ENCODE measurements at regions not wholly inside any gene's neighbourhood (a gene's known extent, or its start where the extent isn't known, plus 50 kb on each side); places are given as distances from the start of the nearest gene placed in this dataset.

DNA sequence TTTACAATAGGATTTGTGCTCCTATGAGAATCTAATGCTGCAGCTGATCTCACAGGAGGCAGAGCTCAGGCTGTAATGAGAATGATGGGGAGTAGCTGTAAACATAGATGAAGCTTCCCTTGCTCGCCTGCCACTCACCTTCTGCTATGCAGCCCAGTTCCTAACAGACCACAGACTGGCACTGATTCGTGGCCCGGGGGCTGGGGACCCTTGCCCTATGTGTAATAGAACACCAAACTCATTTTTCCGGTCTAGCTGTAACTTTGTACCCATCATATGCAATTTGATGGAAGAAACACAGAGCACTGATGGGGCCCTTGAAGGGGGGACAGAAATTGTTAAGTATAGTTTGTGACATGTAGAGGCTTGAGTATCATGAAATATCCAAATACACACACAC is 79.6 kb upstream of the OR5AK2 start:
- H3K9me3 ChIP-seq (ENCODE audit: control insufficient read depth, low read length): no peaks in the 10 kb centered on the region
- no peak overlapping the region for H3K4me3 ChIP-seq (ENCODE audit: insufficient read depth, low read depth, low read length)
- 88 to 92% methylated on average over 4 of the region's 4 CpGs for WGBS, 2 experiments
- H3K27me3 ChIP-seq (ENCODE audit: control insufficient read depth, insufficient read depth, low read length, poor library complexity, severe bottlenecking): no peaks in the 10 kb centered on the region
- no peaks in the 10 kb centered on the region for H3K4me1 ChIP-seq (ENCODE audit: control insufficient read depth, insufficient read depth, low read length)
- no peaks in the 10 kb centered on the region for H3K36me3 ChIP-seq (ENCODE audit: control insufficient read depth, insufficient read depth, low read length)
- H3K27ac ChIP-seq (ENCODE audit: insufficient read depth, low read depth, low read length, poor library complexity, severe bottlenecking): no peak overlapping the region

DNA sequence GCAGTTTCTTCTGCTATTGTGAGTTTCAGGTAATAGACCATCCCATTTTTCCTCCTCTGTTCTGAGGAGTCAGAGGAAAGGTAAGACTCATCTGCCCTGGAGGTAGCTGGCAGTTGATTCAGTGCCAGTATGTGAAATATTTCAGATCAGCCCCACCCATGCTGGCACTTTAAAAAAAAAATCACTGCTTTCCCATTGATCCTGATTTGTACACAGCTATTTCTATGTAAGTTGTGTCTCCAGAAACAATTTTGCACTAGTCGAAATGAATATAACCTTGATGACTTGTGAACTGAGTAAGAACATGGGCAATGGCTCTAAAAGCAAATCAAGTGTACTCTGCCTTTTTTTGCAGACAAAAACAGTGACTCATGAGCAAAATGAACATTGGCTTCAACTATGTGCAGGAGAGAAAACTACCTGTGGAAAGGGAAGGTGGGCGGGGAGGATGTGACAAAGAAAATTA is 82.0 kb upstream of the OR5AK2 start:
- Histone ChIP-seq H3K4me1 (ENCODE audit: control insufficient read depth, insufficient read depth, low read length) (no peaks in the 10 kb centered on the region), H3K4me3 (ENCODE audit: insufficient read depth, low read depth, low read length) (no peak overlapping the region), H3K36me3 (ENCODE audit: control insufficient read depth, insufficient read depth, low read length) (no peaks in the 10 kb centered on the region), H3K27me3 (ENCODE audit: control insufficient read depth, insufficient read depth, low read length, poor library complexity, severe bottlenecking) (no peaks in the 10 kb centered on the region), H3K27ac (ENCODE audit: insufficient read depth, low read depth, low read length, poor library complexity, severe bottlenecking) (no peak overlapping the region), H3K9me3 (ENCODE audit: control insufficient read depth, low read length) (no peaks in the 10 kb centered on the region)
- 89 to 94% methylated on average over 1 to 2 of the region's 2 CpGs for WGBS, 2 experiments

DNA sequence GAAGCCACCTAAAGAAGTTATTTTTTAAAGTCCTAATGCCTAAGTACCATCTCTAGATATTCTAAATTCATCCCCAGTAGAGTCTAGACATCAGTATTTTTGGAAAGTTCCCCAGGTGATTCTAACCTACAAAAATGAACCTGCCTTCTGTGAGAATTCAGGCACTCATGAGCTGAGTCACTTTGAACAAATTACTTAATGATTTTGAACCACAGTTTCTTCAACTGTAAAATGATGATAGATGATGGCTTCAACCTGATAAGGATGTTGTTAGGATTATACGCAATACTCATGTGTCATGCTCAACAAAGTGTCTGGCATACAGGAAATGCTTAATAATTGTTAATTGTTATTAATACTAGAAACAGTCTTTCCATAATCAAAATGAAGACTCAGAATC is 82.8 kb upstream of the OR5AK2 start:
- H3K27ac ChIP-seq (ENCODE audit: insufficient read depth, low read depth, low read length, poor library complexity, severe bottlenecking): no peak overlapping the region
- no peaks in the 10 kb centered on the region for H3K36me3 ChIP-seq (ENCODE audit: control insufficient read depth, insufficient read depth, low read length)
- 100% methylated on average over 1 of the region's 1 CpG for WGBS, 2 experiments
- no peak overlapping the region for H3K4me3 ChIP-seq (ENCODE audit: insufficient read depth, low read depth, low read length)
- H3K4me1 ChIP-seq (ENCODE audit: control insufficient read depth, insufficient read depth, low read length): no peaks in the 10 kb centered on the region
- no peaks in the 10 kb centered on the region for H3K27me3 ChIP-seq (ENCODE audit: control insufficient read depth, insufficient read depth, low read length, poor library complexity, severe bottlenecking)
- no peaks in the 10 kb centered on the region for H3K9me3 ChIP-seq (ENCODE audit: control insufficient read depth, low read length)

DNA sequence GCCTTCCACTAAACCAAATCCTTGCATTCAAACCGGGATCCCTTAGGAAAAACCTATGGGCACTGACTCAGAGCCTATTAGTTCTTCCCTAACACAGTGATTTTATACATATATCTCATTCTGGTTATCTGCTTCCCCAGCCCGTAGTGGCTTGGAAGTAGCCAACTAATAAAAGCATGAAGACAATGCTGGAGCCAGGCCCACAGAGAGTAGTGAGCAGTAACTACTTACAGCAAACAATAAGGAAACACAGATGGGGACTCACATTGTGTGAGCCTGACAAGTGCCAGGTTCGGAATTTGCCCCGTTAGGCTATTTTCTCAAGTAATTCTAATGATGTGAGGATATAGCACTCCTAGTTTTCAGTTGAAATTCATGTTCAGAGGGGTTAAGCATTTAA is 83.3 kb upstream of the OR5AK2 start:
- 82 to 92% methylated on average over 4 of the region's 4 CpGs for WGBS, 2 experiments

DNA sequence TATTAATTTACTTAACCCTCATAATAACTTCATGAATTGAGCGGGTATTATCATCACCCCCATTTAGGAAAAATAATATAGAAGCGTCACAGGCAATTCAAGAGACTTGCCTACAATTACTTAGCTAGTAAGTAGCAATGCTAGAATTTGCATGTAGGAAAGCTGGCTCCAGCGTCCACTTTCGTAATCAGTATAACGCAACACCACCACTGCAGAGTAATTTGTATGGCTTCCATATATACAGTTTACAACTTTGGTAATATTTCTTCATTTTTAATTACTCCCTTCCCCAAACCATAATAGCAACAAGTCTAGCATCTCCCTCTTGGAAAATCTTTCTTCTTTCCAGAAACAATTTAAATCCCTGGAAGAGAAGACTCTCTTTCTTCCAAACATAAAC is 89.9 kb upstream of the OR5AK2 start:
- no peak overlapping the region for H3K27ac ChIP-seq (ENCODE audit: insufficient read depth, low read depth, low read length, poor library complexity, severe bottlenecking)
- no peaks in the 10 kb centered on the region for H3K9me3 ChIP-seq (ENCODE audit: control insufficient read depth, low read length)
- no peak overlapping the region for H3K4me3 ChIP-seq (ENCODE audit: insufficient read depth, low read depth, low read length)
- WGBS, 2 experiments: 94 to 97% methylated on average over 5 of the region's 5 CpGs
- H3K4me1 ChIP-seq (ENCODE audit: control insufficient read depth, insufficient read depth, low read length): no peaks in the 10 kb centered on the region
- no peaks in the 10 kb centered on the region for H3K27me3 ChIP-seq (ENCODE audit: control insufficient read depth, insufficient read depth, low read length, poor library complexity, severe bottlenecking)
- no peaks in the 10 kb centered on the region for H3K36me3 ChIP-seq (ENCODE audit: control insufficient read depth, insufficient read depth, low read length)

More for the DNA sequence above, 83.3 kb upstream of the OR5AK2 start:
- no peaks in the 10 kb centered on the region for H3K36me3 ChIP-seq (ENCODE audit: control insufficient read depth, insufficient read depth, low read length)
- no peaks in the 10 kb centered on the region for H3K9me3 ChIP-seq (ENCODE audit: control insufficient read depth, low read length)
- H3K4me1 ChIP-seq (ENCODE audit: control insufficient read depth, insufficient read depth, low read length): no peaks in the 10 kb centered on the region
- no peak overlapping the region for H3K4me3 ChIP-seq (ENCODE audit: insufficient read depth, low read depth, low read length)
- H3K27ac ChIP-seq (ENCODE audit: insufficient read depth, low read depth, low read length, poor library complexity, severe bottlenecking): no peak overlapping the region
- H3K27me3 ChIP-seq (ENCODE audit: control insufficient read depth, insufficient read depth, low read length, poor library complexity, severe bottlenecking): no peaks in the 10 kb centered on the region

DNA sequence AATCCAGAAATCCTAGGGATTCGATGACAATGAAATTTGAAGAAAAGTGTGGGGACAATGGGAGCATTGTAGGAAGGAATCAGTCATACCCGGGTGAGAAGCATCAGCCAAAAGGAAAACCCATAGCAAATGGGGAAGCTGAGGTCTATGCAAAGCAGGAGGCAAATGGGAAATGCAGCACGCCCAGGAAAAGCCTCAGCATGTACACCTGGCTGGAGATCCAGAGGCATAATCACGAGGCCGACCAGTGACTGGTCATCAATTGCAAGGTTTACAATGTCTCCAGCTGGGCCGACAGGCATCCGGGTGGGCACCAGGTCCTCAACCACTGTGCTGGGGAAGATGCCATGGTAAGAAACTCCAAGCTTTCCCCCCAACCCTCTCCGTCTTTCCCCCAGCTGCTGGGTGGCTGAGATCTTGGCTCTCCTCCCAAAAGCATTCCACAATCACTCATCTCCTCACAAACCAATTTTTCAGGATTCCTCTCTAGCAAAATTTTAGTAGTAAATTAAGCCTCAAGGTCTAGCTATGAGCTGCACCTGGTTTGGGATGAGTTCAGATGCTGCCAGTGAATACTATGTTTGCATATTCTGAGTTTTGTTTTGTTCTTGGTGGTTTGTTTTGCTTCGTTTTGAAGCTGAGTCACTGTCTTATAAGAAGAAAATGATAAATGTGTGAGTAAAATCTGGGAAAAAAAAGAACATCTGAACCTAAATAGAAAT is 98.0 kb upstream of the OR5AK2 start:
- H3K36me3 ChIP-seq (ENCODE audit: control insufficient read depth, insufficient read depth, low read length): no peaks in the 10 kb centered on the region
- H3K4me1 ChIP-seq (ENCODE audit: control insufficient read depth, insufficient read depth, low read length): no peaks in the 10 kb centered on the region
- H3K4me3 ChIP-seq (ENCODE audit: insufficient read depth, low read depth, low read length): no peak overlapping the region
- H3K27me3 ChIP-seq (ENCODE audit: control insufficient read depth, insufficient read depth, low read length, poor library complexity, severe bottlenecking): no peaks in the 10 kb centered on the region
- no peaks in the 10 kb centered on the region for H3K9me3 ChIP-seq (ENCODE audit: control insufficient read depth, low read length)
- WGBS, 2 experiments: 85 to 87% methylated on average over 9 of the region's 9 CpGs
- no peak overlapping the region for H3K27ac ChIP-seq (ENCODE audit: insufficient read depth, low read depth, low read length, poor library complexity, severe bottlenecking)

DNA sequence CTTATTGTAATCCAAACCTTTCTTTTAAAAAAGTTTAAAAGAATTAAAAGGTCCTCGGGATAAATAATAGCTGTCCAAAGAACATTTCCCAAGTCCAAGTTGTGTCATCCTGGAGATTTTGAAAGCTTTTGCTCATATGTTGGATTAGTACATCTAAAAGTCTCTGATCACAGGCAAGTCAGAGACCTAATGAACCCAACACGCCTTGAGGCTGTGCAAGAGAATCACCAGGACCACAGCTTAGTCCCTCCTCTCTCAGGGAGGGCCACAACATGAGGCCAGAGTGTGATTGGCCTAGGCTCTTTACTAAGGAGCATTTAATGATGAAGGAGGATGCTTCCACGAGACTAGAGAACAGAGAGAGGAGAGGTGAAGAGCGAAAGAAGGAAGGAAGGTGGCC is 98.7 kb upstream of the OR5AK2 start:
- Histone ChIP-seq H3K9me3 (ENCODE audit: control insufficient read depth, low read length) (no peaks in the 10 kb centered on the region), H3K36me3 (ENCODE audit: control insufficient read depth, insufficient read depth, low read length) (no peaks in the 10 kb centered on the region), H3K27ac (ENCODE audit: insufficient read depth, low read depth, low read length, poor library complexity, severe bottlenecking) (no peak overlapping the region), H3K4me3 (ENCODE audit: insufficient read depth, low read depth, low read length) (no peak overlapping the region), H3K4me1 (ENCODE audit: control insufficient read depth, insufficient read depth, low read length) (no peaks in the 10 kb centered on the region), H3K27me3 (ENCODE audit: control insufficient read depth, insufficient read depth, low read length, poor library complexity, severe bottlenecking) (no peaks in the 10 kb centered on the region)
- WGBS, 2 experiments: 89 to 92% methylated on average over 4 of the region's 4 CpGs

DNA sequence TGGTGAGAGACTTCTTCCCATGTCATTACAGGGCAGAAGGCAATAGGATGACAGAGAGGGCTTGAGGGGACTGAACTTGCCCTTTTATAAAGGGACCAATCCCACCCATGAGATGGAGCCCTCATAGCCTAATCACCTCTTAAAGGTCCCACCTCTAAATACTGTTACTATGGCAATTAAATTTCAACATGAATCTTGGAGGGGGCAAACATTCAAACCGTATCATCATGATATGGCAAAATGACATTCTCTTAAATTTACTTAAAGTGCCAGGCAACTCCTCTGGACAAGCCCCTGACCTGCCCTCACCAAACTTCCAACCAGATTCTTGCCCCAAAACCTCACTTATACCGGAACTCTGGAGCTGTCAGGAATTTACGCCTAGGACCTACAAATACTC is 100.8 kb upstream of the OR5AK2 start:
- no peak overlapping the region for H3K4me3 ChIP-seq (ENCODE audit: insufficient read depth, low read depth, low read length)
- WGBS, 2 experiments: 89% methylated on average over 3 of the region's 3 CpGs
- H3K9me3 ChIP-seq (ENCODE audit: control insufficient read depth, low read length): no peaks in the 10 kb centered on the region
- no peaks in the 10 kb centered on the region for H3K27me3 ChIP-seq (ENCODE audit: control insufficient read depth, insufficient read depth, low read length, poor library complexity, severe bottlenecking)
- H3K4me1 ChIP-seq (ENCODE audit: control insufficient read depth, insufficient read depth, low read length): no peaks in the 10 kb centered on the region
- no peak overlapping the region for H3K27ac ChIP-seq (ENCODE audit: insufficient read depth, low read depth, low read length, poor library complexity, severe bottlenecking)
- no peaks in the 10 kb centered on the region for H3K36me3 ChIP-seq (ENCODE audit: control insufficient read depth, insufficient read depth, low read length)

DNA sequence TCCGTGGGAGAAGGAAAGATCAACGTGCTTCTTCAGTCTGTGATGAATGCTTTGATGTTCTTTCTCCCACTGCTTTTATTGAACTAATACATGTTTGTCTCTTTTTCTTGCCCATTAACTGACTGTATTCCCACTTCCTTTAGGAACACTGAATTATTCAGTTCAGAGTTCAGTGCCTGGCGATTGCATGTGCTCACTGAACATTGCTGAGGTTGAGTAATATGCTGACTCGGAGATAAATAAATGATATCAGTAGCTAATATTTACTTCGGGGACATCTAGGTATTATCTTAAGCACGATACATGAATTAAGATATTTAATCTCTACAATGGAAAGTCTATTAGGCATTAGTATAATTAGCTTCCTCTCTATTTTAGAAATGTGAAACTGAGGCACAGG is 102.3 kb upstream of the OR5AK2 start:
- Histone ChIP-seq H3K4me1 (ENCODE audit: control insufficient read depth, insufficient read depth, low read length) (no peaks in the 10 kb centered on the region), H3K36me3 (ENCODE audit: control insufficient read depth, insufficient read depth, low read length) (no peaks in the 10 kb centered on the region), H3K9me3 (ENCODE audit: control insufficient read depth, low read length) (no peaks in the 10 kb centered on the region), H3K4me3 (ENCODE audit: insufficient read depth, low read depth, low read length) (no peak overlapping the region), H3K27ac (ENCODE audit: insufficient read depth, low read depth, low read length, poor library complexity, severe bottlenecking) (no peak overlapping the region), H3K27me3 (ENCODE audit: control insufficient read depth, insufficient read depth, low read length, poor library complexity, severe bottlenecking) (no peaks in the 10 kb centered on the region)
- 71 to 82% methylated on average over 4 to 5 of the region's 6 CpGs for WGBS, 2 experiments

DNA sequence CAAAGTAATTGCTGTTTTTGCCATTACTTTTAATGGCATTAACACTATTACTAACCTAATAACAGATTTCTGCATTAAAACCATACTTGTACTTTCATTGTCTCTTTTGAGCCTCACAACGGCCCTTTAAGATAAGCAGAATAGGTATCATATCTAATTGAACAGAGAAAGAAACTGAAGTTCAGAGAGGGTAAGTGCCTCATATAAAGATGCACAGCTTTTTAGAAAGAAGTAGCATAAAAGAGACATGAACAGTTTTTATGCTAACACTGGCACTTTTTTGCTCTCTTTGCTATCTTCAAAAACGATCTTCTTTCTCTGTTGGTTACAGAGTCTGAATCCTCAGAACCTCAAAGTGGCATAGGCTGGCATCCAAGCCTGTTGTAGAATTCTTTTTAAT is 102.9 kb upstream of the OR5AK2 start:
- Histone ChIP-seq H3K4me1 (ENCODE audit: control insufficient read depth, insufficient read depth, low read length) (no peaks in the 10 kb centered on the region), H3K36me3 (ENCODE audit: control insufficient read depth, insufficient read depth, low read length) (no peaks in the 10 kb centered on the region), H3K4me3 (ENCODE audit: insufficient read depth, low read depth, low read length) (no peak overlapping the region), H3K27ac (ENCODE audit: insufficient read depth, low read depth, low read length, poor library complexity, severe bottlenecking) (no peak overlapping the region), H3K9me3 (ENCODE audit: control insufficient read depth, low read length) (no peaks in the 10 kb centered on the region), H3K27me3 (ENCODE audit: control insufficient read depth, insufficient read depth, low read length, poor library complexity, severe bottlenecking) (no peaks in the 10 kb centered on the region)
- WGBS, 2 experiments: 89 to 96% methylated on average over 2 of the region's 2 CpGs

DNA sequence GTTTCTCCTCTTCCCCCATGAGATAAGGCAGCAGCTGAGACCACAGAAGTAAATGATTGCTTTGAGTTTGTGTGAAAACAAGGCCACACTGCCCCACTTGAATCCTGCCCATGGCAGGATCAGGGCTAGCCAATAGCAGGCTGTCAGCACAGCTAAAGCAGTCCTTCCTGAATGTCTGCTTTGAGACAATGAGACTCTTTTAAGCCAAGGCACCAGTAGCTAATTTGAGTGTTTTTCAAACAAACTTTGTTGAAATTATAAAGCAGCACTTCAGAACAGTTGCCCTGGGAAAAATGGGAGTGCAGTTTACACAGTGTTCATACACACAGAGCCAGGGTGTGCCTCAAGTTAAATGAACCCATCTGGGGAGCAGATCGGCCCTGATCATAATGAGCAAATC is 103.5 kb upstream of the OR5AK2 start:
- H3K4me1 ChIP-seq (ENCODE audit: control insufficient read depth, insufficient read depth, low read length): no peaks in the 10 kb centered on the region
- no peak overlapping the region for H3K27ac ChIP-seq (ENCODE audit: insufficient read depth, low read depth, low read length, poor library complexity, severe bottlenecking)
- WGBS, 2 experiments: 94 to 100% methylated on average over 1 of the region's 1 CpG
- H3K4me3 ChIP-seq (ENCODE audit: insufficient read depth, low read depth, low read length): no peak overlapping the region
- H3K27me3 ChIP-seq (ENCODE audit: control insufficient read depth, insufficient read depth, low read length, poor library complexity, severe bottlenecking): no peaks in the 10 kb centered on the region
- H3K36me3 ChIP-seq (ENCODE audit: control insufficient read depth, insufficient read depth, low read length): no peaks in the 10 kb centered on the region
- H3K9me3 ChIP-seq (ENCODE audit: control insufficient read depth, low read length): no peaks in the 10 kb centered on the region

All from ectodermal cell (in vitro differentiated cells).